SK-N-SH treated with all-trans-retinoic acid at 6 μM for 48 hours (cell line): ENCODE measurements at regions not wholly inside any gene's neighbourhood (a gene's known extent, or its start where the extent isn't known, plus 50 kb on each side); places are given as distances from the start of the nearest gene placed in this dataset.

Source experiments
- ATAC-seq: fragments of 200-7000 bp; cut with Tn5 transposase; 3 replicates; pipeline ENCODE4 v1.9.1; 2020; ENCODE audit warnings: mild to moderate bottlenecking, moderate library complexity
- ARNTL ChIP-seq: fragments of 450-650 bp; formaldehyde crosslinking; IDR thresholded peaks from 2 replicates; pipeline ENCODE4 v1.5.0; 2020; ENCODE audit warnings: low read depth, mild to moderate bottlenecking, moderate library complexity, borderline replicate concordance
- CSDC2 ChIP-seq: fragments of 250-450 bp; sonication (Bioruptor Pico); IDR thresholded peaks from 2 replicates; pipeline ENCODE4 v1.5.0; 2020; ENCODE audit warnings: mild to moderate bottlenecking, moderate library complexity
- ESRRG ChIP-seq: fragments of 250-450 bp; sonication (Bioruptor Pico); IDR thresholded peaks from 2 replicates; pipeline ENCODE4 v1.6.1; 2021; ENCODE audit warnings: mild to moderate bottlenecking
- GLIS3 ChIP-seq: fragments of 250-450 bp; sonication (Bioruptor Pico); IDR thresholded peaks from 2 replicates; pipeline ENCODE4 v1.5.0; 2020; ENCODE audit warnings: mild to moderate bottlenecking, moderate library complexity
- ISL1 ChIP-seq: fragments of 250-450 bp; sonication (Bioruptor Pico); IDR thresholded peaks from 2 replicates; pipeline ENCODE4 v2.1.2; 2022; ENCODE audit warnings: mild to moderate bottlenecking, moderate library complexity
- OSR1 ChIP-seq: fragments of 250-450 bp; sonication (Bioruptor Pico); IDR thresholded peaks from 2 replicates; pipeline ENCODE4 v1.8.0; 2022; ENCODE audit warnings: moderate library complexity, mild to moderate bottlenecking, inconsistent platforms
- PATZ1 ChIP-seq: fragments of 250-450 bp; sonication (Bioruptor Pico); IDR thresholded peaks from 2 replicates; pipeline ENCODE4 v1.8.0; 2020; ENCODE audit warnings: mild to moderate bottlenecking, moderate library complexity, borderline replicate concordance
- POU6F1 ChIP-seq: fragments of 250-450 bp; sonication (Bioruptor Pico); IDR thresholded peaks from 2 replicates; pipeline ENCODE4 v1.8.0; 2021; ENCODE audit warnings: low read depth, mild to moderate bottlenecking, moderate library complexity, borderline replicate concordance
- PPARA ChIP-seq: fragments of 250-450 bp; sonication (Bioruptor Pico); IDR thresholded peaks from 2 replicates; pipeline ENCODE4 v1.5.0; 2020; ENCODE audit warnings: mild to moderate bottlenecking, borderline replicate concordance
- SNAI2 ChIP-seq: fragments of 250-450 bp; sonication (Bioruptor Pico); IDR thresholded peaks from 2 replicates; pipeline ENCODE4 v1.5.0; 2020; ENCODE audit warnings: mild to moderate bottlenecking, moderate library complexity
- TCF4 ChIP-seq: fragments of 250-450 bp; sonication (Bioruptor Pico); IDR thresholded peaks from 2 replicates; pipeline ENCODE4 v1.8.0; 2021; ENCODE audit warnings: mild to moderate bottlenecking, moderate library complexity, borderline replicate concordance
- TOX ChIP-seq: fragments of 250-450 bp; sonication (Bioruptor Pico); IDR thresholded peaks from 2 replicates; pipeline ENCODE4 v1.8.0; 2021; ENCODE audit warnings: mild to moderate bottlenecking, moderate library complexity, borderline replicate concordance
- ZC3H10 ChIP-seq: fragments of 250-450 bp; sonication (Bioruptor Pico); IDR thresholded peaks from 2 replicates; pipeline ENCODE4 v1.5.1; 2021; ENCODE audit warnings: mild to moderate bottlenecking, moderate library complexity
- ZFP30 ChIP-seq: fragments of 450-650 bp; formaldehyde crosslinking; IDR thresholded peaks from 2 replicates; pipeline ENCODE4 v1.5.0; 2022; ENCODE audit warnings: mild to moderate bottlenecking, moderate library complexity
- ZNF565 ChIP-seq: fragments of 450-650 bp; formaldehyde crosslinking; conservative IDR thresholded peaks from 2 replicates; pipeline ENCODE4 v1.5.0; 2020; ENCODE audit warnings: low read depth, mild to moderate bottlenecking, moderate library complexity
- ZNF70 ChIP-seq: fragments of 450-650 bp; formaldehyde crosslinking; IDR thresholded peaks from 2 replicates; pipeline ENCODE4 v1.5.0; 2020; ENCODE audit warnings: mild to moderate bottlenecking, moderate library complexity
- TF ChIP-seq, protein P1 (sequence below): fragments of 250-450 bp; sonication (Bioruptor Pico); IDR thresholded peaks from 2 replicates; pipeline ENCODE4 v1.5.1; 2020; ENCODE audit warnings: low read depth, mild to moderate bottlenecking, moderate library complexity
- TF ChIP-seq, protein P2 (sequence below): fragments of 250-450 bp; sonication (Bioruptor Pico); IDR thresholded peaks from 2 replicates; pipeline ENCODE4 v1.5.0; 2020; ENCODE audit warnings: mild to moderate bottlenecking, moderate library complexity

GRCh38 chr15:81785181-81785580 lies 260.6 kb downstream of the MEX3B start:
- TF ChIP-seq PATZ1 (CRISPR knock-in tag) (no peak), CSDC2 (CRISPR knock-in tag) (no peak), ZC3H10 (no peak), PPARA (CRISPR knock-in tag) (no peak), POU6F1 (CRISPR knock-in tag) (no peak), ISL1 (no peak), GLIS3 (CRISPR knock-in tag) (no peak), ARNTL (no peak), TOX (CRISPR knock-in tag) (no peak), ZNF565 (CRISPR knock-in tag) (no peak)
- TF ChIP-seq, protein P1, sequence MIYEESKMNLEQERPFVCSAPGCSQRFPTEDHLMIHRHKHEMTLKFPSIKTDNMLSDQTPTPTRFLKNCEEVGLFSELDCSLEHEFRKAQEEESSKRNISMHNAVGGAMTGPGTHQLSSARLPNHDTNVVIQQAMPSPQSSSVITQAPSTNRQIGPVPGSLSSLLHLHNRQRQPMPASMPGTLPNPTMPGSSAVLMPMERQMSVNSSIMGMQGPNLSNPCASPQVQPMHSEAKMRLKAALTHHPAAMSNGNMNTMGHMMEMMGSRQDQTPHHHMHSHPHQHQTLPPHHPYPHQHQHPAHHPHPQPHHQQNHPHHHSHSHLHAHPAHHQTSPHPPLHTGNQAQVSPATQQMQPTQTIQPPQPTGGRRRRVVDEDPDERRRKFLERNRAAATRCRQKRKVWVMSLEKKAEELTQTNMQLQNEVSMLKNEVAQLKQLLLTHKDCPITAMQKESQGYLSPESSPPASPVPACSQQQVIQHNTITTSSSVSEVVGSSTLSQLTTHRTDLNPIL (CRISPR knock-in tag): no peak
- ATAC-seq: no peak

DNA sequence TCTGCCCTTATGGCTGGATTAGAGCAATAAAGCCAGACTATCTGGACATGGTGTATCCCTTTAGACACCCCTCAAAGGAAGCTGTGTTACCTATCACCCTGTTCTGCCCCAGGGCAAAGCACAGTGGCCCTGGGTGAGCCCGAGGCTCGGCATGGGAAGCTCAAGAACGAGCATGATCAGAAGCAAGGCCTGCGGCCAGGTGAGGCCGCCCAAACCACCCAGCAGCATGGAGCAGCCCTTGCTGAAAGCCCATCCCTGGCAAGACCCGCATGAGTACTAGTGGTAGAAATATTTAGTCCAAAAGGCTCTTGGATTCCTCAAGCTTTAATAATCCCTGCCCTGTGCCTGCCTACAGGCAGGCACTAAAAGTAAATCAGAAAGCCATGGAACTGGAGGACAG lies 261.1 kb downstream of the MEX3B start:
- no peak for ATAC-seq
- no peak for TF ChIP-seq TOX (CRISPR knock-in tag)
- TF ChIP-seq ZFP30: no peak
- no peak for TF ChIP-seq ZNF565 (CRISPR knock-in tag)
- no peak for TF ChIP-seq PATZ1 (CRISPR knock-in tag)
- no peak for TF ChIP-seq SNAI2 (CRISPR knock-in tag)
- no peak for TF ChIP-seq TCF4 (CRISPR knock-in tag)

GRCh38 chr15:81783586-81783985 lies 262.2 kb downstream of the MEX3B start:
- ATAC-seq: no peak
- TF ChIP-seq ZNF70 (CRISPR knock-in tag): no peak
- TF ChIP-seq, protein P2, sequence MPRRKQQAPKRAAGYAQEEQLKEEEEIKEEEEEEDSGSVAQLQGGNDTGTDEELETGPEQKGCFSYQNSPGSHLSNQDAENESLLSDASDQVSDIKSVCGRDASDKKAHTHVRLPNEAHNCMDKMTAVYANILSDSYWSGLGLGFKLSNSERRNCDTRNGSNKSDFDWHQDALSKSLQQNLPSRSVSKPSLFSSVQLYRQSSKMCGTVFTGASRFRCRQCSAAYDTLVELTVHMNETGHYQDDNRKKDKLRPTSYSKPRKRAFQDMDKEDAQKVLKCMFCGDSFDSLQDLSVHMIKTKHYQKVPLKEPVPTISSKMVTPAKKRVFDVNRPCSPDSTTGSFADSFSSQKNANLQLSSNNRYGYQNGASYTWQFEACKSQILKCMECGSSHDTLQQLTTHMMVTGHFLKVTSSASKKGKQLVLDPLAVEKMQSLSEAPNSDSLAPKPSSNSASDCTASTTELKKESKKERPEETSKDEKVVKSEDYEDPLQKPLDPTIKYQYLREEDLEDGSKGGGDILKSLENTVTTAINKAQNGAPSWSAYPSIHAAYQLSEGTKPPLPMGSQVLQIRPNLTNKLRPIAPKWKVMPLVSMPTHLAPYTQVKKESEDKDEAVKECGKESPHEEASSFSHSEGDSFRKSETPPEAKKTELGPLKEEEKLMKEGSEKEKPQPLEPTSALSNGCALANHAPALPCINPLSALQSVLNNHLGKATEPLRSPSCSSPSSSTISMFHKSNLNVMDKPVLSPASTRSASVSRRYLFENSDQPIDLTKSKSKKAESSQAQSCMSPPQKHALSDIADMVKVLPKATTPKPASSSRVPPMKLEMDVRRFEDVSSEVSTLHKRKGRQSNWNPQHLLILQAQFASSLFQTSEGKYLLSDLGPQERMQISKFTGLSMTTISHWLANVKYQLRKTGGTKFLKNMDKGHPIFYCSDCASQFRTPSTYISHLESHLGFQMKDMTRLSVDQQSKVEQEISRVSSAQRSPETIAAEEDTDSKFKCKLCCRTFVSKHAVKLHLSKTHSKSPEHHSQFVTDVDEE (CRISPR knock-in tag): no peak

- TF ChIP-seq OSR1 (CRISPR knock-in tag) (no peak), PATZ1 (CRISPR knock-in tag) (no peak), ESRRG (CRISPR knock-in tag) (no peak)
- ATAC-seq: no peak
Measured at GRCh38 chr15:81783076-81783475, 262.7 kb downstream of the MEX3B start.
